ENCODE measurements at regions not wholly inside any gene's neighbourhood (a gene's known extent, or its start where the extent isn't known, plus 50 kb on each side); places are given as distances from the start of the nearest gene placed in this dataset.

DNA sequence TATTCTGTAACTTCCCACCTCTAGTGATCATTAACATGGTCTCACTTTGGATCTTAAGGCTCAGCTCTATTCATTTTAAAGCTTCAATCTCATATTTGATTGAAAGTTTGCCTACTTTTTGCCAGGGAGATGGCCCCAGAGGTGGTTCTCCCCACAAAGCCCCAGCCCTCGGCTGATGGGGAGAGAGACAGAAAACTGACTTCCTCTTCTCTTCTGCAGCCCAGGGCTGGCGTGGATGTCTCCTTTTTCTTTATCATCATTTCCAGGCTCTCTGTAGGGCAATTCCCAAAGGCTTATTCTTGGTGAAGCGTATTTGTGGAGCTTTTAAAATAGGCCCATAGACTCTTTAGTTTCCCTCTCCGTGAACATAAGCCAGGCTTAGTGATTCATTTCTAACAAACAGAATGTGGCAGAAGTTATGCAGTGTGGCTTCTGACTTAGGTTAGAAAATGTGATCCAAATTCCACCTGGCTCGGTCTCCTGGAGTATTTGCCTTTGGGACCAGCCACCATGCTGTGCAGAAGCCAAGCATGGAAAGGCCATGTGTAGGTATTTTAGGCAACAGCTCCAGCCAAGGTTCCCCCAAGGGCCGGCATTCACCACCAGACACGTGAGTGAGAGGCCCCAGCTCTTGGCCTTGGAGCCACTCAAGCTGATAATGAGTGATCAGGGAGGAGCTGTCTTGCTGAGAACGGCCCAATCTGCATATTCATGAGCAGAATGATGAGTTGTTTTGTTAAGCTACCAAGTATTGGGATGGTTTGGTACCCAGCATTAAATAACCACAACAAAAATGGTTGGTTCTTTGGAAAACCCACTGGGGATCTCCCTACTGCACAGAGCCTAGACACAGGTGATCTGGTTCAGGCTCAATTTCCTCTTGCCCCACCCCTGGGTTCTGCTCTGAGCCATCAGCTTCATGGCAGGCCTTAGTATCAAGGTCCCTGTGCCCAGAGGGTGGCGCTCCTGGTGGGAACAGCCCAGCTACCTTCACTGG, 353.2 kb upstream of the PROK2 start:
- Histone ChIP-seq H3K36me3 (no peaks in the 10 kb centered on the region), H3K9me3 (replicated peaks) (no peaks in the 10 kb centered on the region), H3K4me1 (peaks cover 11% of the 10 kb centered on the region), H3K4me3 (no peak overlapping the region), H3K27ac (replicated peaks) (no peak overlapping the region), H3K27me3 (ENCODE audit: low read depth) (peaks cover 2% of the 10 kb centered on the region)
- TF ChIP-seq, protein P1, sequence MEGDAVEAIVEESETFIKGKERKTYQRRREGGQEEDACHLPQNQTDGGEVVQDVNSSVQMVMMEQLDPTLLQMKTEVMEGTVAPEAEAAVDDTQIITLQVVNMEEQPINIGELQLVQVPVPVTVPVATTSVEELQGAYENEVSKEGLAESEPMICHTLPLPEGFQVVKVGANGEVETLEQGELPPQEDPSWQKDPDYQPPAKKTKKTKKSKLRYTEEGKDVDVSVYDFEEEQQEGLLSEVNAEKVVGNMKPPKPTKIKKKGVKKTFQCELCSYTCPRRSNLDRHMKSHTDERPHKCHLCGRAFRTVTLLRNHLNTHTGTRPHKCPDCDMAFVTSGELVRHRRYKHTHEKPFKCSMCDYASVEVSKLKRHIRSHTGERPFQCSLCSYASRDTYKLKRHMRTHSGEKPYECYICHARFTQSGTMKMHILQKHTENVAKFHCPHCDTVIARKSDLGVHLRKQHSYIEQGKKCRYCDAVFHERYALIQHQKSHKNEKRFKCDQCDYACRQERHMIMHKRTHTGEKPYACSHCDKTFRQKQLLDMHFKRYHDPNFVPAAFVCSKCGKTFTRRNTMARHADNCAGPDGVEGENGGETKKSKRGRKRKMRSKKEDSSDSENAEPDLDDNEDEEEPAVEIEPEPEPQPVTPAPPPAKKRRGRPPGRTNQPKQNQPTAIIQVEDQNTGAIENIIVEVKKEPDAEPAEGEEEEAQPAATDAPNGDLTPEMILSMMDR (IDR thresholded peaks at IDR 0.05; ENCODE audit: borderline replicate concordance), result no peak
- intact Hi-C loops (cut with micrococcal nuclease), result no loop called here
- DNase-seq, result peak; percentile 41

DNA sequence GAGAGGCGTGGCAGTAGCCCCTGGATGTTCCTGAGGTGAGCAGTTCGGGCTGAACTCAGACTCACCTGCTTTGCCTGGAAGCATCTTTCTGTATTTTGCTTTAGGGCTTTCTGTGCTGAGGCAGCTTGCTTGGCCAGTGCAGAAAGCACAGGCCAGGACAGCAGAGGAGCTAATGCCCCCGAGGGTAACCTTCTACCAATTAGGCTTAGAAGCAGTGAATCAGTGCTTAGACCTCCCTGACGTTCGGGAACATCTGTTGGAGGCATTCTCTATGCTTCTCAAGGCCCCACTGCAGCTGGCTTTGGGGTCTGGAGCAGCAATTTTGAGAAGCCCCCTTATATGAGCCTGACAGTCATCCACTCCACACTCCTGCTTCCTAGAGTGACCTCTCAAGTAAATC, 350.7 kb upstream of the PROK2 start:
- Histone ChIP-seq H3K4me1 (peaks cover 11% of the 10 kb centered on the region), H3K27ac (replicated peaks) (no peak overlapping the region), H3K36me3 (no peaks in the 10 kb centered on the region), H3K4me3 (no peak overlapping the region), H3K27me3 (ENCODE audit: low read depth) (peaks cover 3% of the 10 kb centered on the region), H3K9me3 (replicated peaks) (peaks cover 2% of the 10 kb centered on the region)
- TF ChIP-seq, protein P1 (IDR thresholded peaks at IDR 0.05; ENCODE audit: borderline replicate concordance), result no peak
- intact Hi-C loops (cut with micrococcal nuclease), result no loop called here
- no peak for DNase-seq

DNA sequence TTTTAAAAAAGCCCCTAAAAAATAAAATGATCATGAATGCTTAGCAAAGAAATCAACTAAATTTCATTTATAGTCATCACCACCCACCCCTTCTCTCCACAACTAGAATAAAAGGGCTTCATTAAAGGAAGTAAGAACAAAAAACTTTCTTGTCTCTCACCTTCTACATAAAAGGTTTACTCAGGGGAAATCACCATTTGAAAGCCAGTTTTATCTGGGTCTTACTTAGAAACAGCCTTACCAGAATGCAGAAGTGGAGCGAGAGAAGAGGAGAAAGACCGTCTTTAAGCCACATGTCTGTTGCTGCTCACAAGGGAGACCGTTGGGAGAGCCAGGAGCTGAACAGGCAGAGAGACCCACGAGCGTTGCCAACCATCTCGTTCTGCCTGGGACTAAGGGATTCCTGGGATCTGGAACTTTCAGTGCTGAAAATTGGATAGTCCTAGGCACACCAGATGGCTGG, 350.1 kb upstream of the PROK2 start:
- Histone ChIP-seq H3K36me3 (no peaks in the 10 kb centered on the region), H3K27me3 (ENCODE audit: low read depth) (peaks cover 3% of the 10 kb centered on the region), H3K9me3 (replicated peaks) (peaks cover 8% of the 10 kb centered on the region), H3K27ac (replicated peaks) (no peak overlapping the region), H3K4me3 (no peak overlapping the region), H3K4me1 (peaks cover 12% of the 10 kb centered on the region)
- DNase-seq, result no peak
- intact Hi-C loops (cut with micrococcal nuclease), result no loop called here
- TF ChIP-seq, protein P1 (IDR thresholded peaks at IDR 0.05; ENCODE audit: borderline replicate concordance), result no peak

DNA sequence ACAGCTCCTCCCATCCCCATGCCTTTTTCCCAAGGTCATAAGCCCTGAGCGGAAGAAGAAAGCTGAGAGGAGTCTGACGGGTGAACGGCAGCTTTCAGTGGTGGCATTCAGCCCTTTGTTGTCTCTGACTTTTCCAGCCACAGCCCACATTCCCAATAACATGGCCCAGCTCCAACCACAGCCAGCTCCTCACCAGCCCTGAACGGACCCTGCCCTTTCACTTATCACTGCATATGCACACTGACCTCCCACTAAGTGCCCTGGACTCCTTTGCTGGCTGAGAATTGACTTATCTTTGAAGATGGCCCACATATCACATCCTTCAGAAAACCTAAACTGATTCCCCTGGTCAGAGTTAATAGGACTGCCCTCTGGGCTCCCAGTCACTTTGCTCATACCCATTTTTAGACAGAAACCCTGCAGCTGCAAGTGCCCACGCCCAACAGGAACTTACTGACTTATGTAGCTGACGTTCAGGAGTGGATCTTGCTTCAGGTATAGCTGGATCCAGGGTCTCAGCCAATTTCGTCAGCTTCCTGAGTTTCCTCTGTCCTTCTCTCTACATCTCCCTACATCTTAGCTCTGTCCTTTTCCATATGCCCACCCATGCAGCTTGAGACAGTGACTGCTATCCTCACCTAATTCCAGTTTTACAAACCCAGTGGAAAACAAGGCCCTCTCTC, 348.5 kb upstream of the PROK2 start:
- Histone ChIP-seq H3K27me3 (ENCODE audit: low read depth) (peaks cover 3% of the 10 kb centered on the region), H3K4me1 (peaks cover 21% of the 10 kb centered on the region), H3K4me3 (no peak overlapping the region), H3K9me3 (replicated peaks) (peaks cover 9% of the 10 kb centered on the region), H3K27ac (replicated peaks) (no peak overlapping the region), H3K36me3 (no peaks in the 10 kb centered on the region)
- intact Hi-C loops (cut with micrococcal nuclease), result no loop called here
- TF ChIP-seq, protein P1 (IDR thresholded peaks at IDR 0.05; ENCODE audit: borderline replicate concordance), result no peak
- DNase-seq, result no peak

DNA sequence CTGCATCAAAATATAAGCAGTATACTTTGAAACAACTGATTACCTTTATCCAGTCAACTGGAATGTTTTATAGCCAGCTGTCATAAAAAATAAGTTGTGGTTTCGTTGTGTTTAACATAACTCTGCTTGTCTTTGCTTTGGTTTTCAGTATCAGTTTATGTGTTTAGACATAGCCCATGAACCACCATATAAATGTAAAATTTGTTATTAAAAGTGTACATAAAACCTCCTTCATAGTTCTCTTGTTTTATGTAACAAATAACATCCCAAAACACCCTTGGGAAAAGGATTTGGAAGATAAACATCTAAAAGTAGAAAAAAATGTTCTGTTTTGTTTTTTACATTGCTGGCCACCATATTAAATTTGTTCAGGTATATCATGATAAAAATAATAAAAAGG, 347.0 kb upstream of the PROK2 start:
- Histone ChIP-seq H3K4me1 (peaks cover 12% of the 10 kb centered on the region), H3K4me3 (no peak overlapping the region), H3K27ac (replicated peaks) (no peak overlapping the region), H3K27me3 (ENCODE audit: low read depth) (peaks cover 3% of the 10 kb centered on the region), H3K9me3 (replicated peaks) (peaks cover 9% of the 10 kb centered on the region), H3K36me3 (no peaks in the 10 kb centered on the region)
- TF ChIP-seq, protein P1 (IDR thresholded peaks at IDR 0.05; ENCODE audit: borderline replicate concordance), result no peak
- intact Hi-C loops (cut with micrococcal nuclease), result no loop called here
- DNase-seq, result no peak
